NCI-H2171 treated with DMSO at 0.1 percent for 48 hours (cell line): ENCODE measurements at regions not wholly inside any gene's neighbourhood (a gene's known extent, or its start where the extent isn't known, plus 50 kb on each side); places are given as distances from the start of the nearest gene placed in this dataset.

ENCODE experiments used
- DNase-seq: peaks from one replicate; lab custom pipeline; 2025; lab: John Stamatoyannopoulos, UW

GRCh38 chr11:70764356-70764905 lies 366.1 kb downstream of the CTTN start:
- no peak for DNase-seq

GRCh38 chr11:70766901-70767300 lies 368.6 kb downstream of the CTTN start:
- DNase-seq = no peak

- DNase-seq = no peak
Measured at GRCh38 chr11:70768346-70769095, 370.2 kb downstream of the CTTN start.

DNA sequence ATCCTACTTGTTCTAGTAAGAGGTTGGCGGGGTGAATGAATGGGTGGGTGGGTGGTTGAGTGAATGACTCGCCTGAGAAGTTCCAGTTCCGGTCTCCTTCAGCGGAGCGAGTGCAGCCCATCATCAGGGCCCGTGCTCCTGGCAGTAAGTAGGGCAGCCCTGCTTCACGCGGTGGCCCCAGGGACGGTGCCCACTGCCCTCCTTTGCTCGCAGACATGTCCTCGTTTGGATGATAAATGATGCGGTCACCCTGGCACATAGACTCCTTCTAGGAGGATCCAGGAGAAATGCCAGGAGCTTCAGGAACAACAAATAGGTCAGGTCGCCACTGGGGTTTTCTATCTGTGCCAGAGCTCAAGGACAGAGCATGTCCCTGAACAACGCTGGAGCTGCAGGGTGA lies 370.8 kb downstream of the CTTN start:
- no peak for DNase-seq

DNA sequence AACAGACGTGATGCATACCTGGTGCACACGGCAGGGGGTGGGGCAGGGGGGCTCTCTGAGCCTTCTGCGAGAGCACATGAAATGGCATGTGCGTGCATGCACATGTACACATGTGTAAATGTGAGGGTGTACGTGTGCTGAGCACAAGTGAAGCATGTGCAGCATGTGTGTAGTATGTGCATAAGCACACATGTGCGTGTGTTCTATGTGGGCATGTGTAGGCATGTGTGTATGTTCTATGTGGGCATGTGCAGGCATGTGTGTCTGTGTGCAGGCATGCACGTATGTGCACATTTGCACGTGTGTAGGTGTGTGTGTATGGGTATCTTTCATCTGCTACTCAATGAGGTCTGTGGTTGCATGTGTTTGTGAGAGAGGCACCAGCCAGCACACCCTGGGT lies 371.2 kb downstream of the CTTN start:
- no peak for DNase-seq

GRCh38 chr11:70771099-70771885 lies 373.0 kb downstream of the CTTN start:
- DNase-seq = no peak

DNA sequence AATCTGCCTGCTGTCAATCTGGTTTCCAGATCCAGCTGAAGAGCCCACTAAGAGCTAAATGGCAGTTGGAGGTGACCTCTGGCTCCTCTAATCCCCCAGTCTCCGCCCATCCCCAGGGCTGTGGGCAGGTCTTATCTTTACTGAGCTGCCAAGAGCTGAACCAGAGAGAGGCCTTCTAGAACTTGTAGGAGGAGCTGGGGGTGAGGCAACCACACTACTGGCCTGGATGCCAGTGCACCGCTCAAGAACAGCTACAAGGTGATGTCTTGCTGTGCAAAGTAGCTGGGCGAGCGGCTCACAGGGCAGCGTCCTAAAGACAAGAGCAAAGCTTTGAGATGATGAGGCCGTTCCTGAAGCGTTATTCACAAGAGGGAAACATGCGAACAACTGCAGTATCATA lies 374.6 kb downstream of the CTTN start:
- no peak for DNase-seq

DNA sequence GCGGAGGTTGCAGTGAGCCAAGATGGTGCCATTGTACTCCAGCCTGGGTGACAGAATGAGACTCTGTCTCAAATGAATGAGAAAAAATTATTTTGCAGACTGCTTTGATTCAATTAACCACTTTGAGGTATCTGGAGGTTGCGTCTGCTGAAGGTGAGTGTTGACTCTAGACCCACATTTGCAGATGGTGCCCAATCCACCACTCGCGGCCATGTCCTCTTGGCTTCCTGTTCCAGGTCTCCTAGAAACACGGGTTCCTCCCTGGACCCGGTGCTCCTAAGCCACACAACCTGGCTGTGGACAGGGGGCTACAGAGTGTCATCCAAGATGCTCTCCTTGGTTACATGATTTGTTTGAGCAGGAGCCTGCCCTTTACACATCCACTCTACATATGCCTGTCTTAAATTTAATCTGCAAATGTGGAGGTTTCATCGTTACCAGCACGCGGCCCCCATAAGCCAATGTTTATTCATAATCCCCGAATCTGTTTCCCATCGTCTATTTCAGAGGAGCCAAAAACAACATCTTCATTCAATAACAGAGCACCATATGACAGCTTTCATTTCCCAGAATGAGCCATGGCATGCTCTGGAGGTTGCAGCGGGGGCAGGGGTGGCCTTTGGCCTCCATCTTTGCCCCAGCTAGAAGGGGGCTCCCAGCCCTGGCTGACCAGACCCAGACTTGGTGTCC lies 377.2 kb downstream of the CTTN start:
- no peak for DNase-seq

- no peak for DNase-seq
Measured at GRCh38 chr11:70776914-70777532, 378.7 kb downstream of the CTTN start.

DNA sequence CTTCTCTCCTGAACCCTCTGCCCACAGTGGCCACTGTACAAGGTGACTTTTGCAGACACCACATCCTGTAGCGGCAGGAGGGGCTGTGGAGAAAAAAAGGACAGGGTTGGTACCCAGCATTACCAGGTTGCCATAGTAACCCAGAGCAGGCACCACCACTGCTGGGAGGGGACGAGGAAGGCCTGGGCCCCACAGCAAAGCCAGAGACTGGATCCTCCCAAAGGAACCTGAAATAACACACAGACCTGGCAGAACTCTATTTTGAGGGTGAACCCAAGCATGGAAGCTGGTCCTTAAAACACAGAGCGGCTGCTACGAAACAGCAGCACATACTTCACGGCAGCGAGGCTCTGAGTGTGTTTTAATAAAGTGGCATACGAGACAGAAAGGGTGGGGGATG lies 380.6 kb downstream of the CTTN start:
- DNase-seq = no peak

DNA sequence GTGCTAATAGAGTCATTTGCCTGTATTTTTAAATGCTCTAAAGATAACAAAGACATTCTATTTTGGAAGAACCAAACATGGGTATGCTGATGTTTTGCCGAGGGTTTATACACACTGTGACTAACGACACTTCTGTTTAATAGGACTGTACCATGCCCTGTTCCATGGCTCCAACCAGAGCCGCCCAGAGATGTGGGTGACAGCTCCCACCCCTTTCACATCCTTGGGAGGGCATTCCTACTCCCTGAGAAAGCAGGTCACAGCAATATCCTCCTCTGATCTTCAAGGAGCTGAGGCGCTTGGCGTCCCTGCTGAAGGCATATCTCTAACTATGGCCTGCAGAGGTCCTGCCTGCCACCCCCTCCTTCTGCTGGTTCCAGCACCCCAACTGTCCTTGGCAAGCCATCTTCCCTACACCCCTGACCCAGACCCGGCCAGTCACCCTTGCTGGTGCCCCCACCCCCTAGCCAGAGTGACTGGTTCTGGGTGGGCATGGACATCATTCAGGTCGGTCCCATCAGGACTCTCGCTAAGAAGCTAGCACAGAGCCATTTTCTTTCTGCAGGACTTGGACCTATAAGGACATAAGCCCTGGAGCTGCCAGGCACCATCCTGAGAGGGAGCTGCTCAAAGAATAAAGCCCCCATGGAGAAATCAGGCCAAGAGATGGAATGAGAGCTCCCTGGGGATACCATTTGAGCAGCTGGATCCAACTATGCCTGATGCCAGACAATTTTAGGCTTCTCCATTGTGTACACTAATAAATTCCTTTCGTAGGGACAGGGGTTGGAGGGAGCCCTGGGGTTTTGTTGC lies 381.3 kb downstream of the CTTN start:
- DNase-seq = no peak

- no peak for DNase-seq
Measured at GRCh38 chr11:70780246-70780535, 381.9 kb downstream of the CTTN start.

GRCh38 chr11:70782401-70782913 lies 384.1 kb downstream of the CTTN start:
- no peak for DNase-seq

DNA sequence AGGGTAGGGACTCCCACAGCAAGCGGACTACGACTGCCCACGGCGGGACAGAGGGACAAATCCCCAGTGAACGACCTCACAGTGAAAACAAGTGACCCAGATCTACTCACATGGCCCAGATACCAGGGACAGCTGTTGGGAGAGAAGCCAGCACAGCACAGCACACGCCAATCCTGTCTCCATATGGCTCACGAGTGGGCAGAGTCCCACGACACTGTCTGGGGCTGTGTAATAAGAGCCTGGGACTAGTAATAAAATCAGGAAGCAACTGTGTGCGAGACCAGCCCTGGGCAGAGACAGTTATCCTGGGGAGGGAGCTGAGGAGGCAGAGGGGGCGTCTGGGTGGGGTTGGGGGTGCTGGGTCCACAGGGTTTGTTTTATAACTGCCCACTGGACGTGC lies 385.0 kb downstream of the CTTN start:
- DNase-seq = no peak

DNA sequence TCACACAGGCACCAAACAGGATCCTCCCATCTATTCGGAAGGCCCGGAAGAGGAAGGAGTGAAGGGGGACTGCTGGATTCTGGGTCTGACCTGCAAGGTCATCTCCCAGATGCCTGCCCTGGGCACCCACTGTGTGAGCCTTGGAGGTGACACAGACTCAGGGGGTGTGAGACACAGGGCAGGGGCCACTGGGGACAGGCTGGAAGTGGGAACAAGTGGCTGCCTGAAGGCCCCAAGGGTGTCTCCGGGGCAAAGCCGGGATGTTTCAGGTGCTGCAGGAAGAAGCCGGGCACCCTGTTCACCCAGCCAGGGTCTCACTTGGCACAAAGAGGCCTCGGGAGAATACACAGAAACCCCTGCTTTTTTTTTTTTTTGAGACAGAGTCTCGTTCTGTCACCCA lies 385.5 kb downstream of the CTTN start:
- no peak for DNase-seq

DNA sequence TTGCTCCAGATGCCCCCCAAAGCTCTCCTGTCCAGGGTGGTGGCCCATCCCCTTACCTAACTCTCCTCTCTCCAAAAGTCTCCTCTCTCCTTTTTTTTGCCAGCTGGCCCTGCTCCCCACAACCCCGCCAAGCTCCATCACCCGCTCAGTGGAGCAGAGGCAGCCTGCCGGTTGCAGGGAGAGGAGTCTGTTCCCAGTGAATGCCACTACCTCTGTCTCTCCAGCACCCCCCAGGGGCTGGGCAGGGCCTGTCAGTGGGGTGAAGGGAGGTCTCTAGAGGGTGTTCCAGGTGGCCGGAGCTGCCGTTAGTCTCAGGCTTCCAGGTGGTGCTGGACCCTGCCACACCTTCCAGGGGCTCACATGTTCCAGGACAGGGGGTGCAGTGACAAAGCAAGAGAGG lies 387.0 kb downstream of the CTTN start:
- DNase-seq = no peak

GRCh38 chr11:70786021-70786665 lies 387.8 kb downstream of the CTTN start:
- no peak for DNase-seq

DNA sequence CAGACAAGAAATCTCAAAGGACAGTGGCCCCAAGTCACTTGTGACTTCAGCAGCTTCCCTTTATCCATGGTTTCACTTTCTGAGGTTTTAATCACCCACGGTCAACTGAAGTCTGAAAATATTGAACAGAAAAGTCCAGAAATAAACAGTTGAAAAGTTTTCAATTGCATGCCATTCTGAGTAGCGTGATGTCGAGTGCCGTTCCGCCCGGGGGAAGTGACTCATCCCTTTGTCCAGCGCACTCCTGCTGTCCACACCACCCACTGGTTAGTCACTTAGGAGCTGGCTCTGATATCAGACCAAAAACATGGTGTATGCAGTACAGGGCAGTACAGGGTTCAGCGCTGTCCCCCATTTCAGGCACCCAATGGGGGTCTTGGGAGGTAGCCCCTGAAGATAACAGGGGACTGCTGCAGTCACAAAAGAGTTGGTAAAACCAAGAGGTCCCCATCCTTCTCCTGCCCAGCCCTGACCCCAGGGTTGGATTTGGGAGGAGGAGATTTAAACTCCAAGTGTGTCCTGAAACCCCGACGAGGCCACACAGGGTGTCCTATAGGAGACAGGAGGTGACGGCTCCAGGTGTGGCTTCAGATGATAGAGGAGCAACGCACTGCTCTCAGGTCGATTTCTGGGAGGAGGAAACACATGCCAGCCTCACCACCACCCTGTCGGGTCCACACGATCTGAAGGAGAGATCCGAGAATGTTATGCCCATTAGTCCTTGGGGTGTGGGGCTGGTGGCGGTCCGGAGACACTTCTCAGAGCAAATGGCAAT lies 390.1 kb downstream of the CTTN start:
- DNase-seq = no peak

DNA sequence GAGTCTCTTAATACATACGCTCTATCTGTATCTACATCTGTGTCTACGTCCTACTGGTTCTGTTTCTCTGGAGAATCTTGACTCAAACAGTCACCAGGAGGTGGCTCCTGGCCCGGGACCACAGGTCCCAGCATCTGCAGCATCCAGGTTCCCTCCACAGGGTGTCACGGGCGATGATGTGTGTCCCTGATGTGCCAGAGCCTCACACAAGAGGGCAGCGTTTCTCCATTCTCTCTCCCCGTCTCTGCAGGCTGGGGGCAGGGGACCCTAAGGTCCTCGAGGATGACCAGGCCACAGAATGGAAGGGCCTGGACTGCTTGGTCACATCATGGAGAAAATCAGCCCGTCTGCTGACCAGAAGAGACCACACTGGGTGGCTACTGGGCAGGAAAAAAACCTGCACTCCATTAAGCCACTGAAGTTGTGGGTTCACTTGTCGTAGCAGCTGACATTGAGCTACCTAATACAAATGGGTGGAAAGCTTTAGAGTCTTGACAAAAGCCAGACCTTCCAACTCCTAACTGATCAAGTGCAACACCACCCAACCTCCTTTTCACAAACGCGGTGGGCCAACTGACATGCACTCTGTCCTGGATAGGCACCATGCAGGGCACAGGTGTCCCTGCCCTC lies 392.5 kb downstream of the CTTN start:
- DNase-seq = no peak
